Body of pancreas (tissue), 4 donors: ENCODE measurements at regions not wholly inside any gene's neighbourhood (a gene's known extent, or its start where the extent isn't known, plus 50 kb on each side); places are given as distances from the start of the nearest gene placed in this dataset.

ENCODE experiments used
- ATAC-seq: fragments of 150-250 bp; one replicate; pipeline ENCODE4 v1.9.1; 2016
- DNase-seq, 4 donors: peaks; one replicate each; pipeline ENCODE4 v3.0.0-alpha.2; 2019
- H3K27ac ChIP-seq, 4 donors: fragments of 200-600 bp; sonication (generic); 1 replicate in 3 of 4; 2 replicates in 1 of 4; pipeline versions ENCODE4 v1.5.1 to v1.6.1; 2016 to 2019; ENCODE audit warnings: mild to moderate bottlenecking in 1 of 4, mixed read lengths in 1 of 4, moderate library complexity in 1 of 4
- H3K27me3 ChIP-seq, 2 donors: fragments of 200-600 bp; sonication (generic); one replicate each; pipeline ENCODE4 v1.6.0; 2016; ENCODE audit warnings: mild to moderate bottlenecking in 1 of 2
- H3K36me3 ChIP-seq, 2 donors: fragments of 200-600 bp; sonication (generic); replicated peaks in 1 of 2; 2 replicates each; pipeline ENCODE4 v1.5.1; 2016; ENCODE audit warnings: low read depth in 2 of 2; ENCODE audit not compliant: insufficient read depth in 1 of 2
- H3K4me1 ChIP-seq: fragments of 200-600 bp; sonication (generic); one replicate; pipeline ENCODE4 v1.6.0; 2016
- H3K4me3 ChIP-seq, 2 donors: fragments of 200-600 bp; sonication (generic); 1 replicate in 1 of 2; 2 replicates in 1 of 2; pipeline ENCODE4 v1.5.1; 2016 to 2019
- H3K9me3 ChIP-seq, 3 donors: fragments of 200-600 bp; sonication (generic); 1 replicate in 2 of 3; 2 replicates in 1 of 3; pipeline ENCODE4 v1.5.1; 2016
- POLR2A ChIP-seq, 3 donors: fragments of 450-650 bp; IDR thresholded peaks; one replicate each; pipeline ENCODE4 v1.6.1; 2016; ENCODE audit warnings: antibody characterized with exemption in 3 of 3, mild to moderate bottlenecking in 2 of 3
- WGBS, 2 donors: methylation state at CpG; one replicate each; pipeline ENCODE4 v1.1.5; 2017; 5-methylcytosine and 5-hydroxymethylcytosine counted together
- intact Hi-C: fragments of 100-400 bp; cut with DNase I; formaldehyde crosslinking; loops from one replicate; pipeline ENCODE4 v1.15.1; 2023
- TF ChIP-seq, protein P1 (sequence below), 7 experiments: fragments of 450-650 bp in 4 of 7; fragments of 200-600 bp in 3 of 7; sonication (generic) in 3 of 7; IDR thresholded peaks; one replicate each; pipeline ENCODE4 v1.5.1; 2016 to 2019; ENCODE audit warnings: antibody characterized with exemption in 7 of 7

DNA sequence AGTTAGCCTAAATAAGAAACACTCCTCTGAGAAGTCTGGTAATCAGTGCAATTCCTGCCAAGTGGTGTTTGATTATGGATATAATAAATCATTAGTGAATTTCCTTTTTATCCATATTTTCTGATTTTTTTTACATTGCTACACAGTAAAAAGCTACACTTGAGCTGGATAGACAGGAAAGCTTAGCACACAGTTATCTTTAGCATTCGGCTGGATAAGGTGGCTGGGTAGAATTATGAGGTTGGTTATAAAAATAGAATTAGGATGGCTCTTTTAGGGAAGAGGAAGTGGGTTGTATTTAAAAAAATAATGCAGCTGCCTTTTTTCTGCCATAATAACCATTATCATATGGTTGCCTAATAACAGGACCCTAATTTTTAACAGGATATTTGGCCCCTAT, 460.6 kb downstream of the NAF1 start:
- H3K9me3 ChIP-seq = no peaks in the 10 kb centered on the region
- no peaks in the 10 kb centered on the region for H3K27me3 ChIP-seq
- DNase-seq (no peak), ATAC-seq (no peak)
- no peaks in the 10 kb centered on the region for H3K36me3 ChIP-seq
- no peaks in the 10 kb centered on the region for H3K4me1 ChIP-seq
- no peak overlapping the region for H3K4me3 ChIP-seq
- intact Hi-C loops = no loop called here
- WGBS, 2 donors = 33 to 44% methylated on average over 1 of the region's 1 CpG
- no peak overlapping the region for H3K27ac ChIP-seq
- TF ChIP-seq, protein P1, sequence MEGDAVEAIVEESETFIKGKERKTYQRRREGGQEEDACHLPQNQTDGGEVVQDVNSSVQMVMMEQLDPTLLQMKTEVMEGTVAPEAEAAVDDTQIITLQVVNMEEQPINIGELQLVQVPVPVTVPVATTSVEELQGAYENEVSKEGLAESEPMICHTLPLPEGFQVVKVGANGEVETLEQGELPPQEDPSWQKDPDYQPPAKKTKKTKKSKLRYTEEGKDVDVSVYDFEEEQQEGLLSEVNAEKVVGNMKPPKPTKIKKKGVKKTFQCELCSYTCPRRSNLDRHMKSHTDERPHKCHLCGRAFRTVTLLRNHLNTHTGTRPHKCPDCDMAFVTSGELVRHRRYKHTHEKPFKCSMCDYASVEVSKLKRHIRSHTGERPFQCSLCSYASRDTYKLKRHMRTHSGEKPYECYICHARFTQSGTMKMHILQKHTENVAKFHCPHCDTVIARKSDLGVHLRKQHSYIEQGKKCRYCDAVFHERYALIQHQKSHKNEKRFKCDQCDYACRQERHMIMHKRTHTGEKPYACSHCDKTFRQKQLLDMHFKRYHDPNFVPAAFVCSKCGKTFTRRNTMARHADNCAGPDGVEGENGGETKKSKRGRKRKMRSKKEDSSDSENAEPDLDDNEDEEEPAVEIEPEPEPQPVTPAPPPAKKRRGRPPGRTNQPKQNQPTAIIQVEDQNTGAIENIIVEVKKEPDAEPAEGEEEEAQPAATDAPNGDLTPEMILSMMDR (IDR thresholded peaks at IDR 0.05) = no peak
- no peak for TF ChIP-seq POLR2A (IDR thresholded peaks at IDR 0.05)

DNA sequence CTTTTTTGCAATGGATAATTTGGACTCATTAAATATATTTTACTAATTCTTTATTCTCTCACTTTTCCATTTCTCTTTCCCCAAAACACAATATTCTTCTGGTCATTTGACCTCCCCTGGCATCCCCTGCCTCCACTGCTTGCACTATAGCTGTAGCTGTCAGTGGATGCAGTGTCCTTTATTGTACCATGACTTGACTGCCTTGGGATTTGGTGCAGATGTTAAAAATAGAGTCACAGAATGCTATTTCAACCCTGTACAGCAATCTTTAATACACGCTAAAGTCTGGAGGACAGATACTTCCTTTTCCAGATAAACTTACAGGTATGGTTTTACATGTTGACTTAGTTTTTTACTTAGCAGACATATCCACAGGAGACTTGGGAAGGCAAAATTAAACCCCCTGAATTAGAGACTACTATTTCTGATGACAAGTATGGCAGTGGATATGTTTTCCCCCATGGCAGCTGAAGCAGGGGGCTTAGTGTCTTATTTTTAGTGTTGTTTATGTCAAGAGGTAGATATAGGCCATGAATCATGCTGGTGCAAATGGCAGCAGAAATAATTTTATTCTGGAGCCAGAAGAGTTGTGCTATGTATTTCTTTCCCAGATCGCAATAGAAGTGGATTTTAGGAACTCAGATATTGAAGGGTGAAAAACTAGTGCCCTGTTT, 461.4 kb downstream of the NAF1 start:
- ATAC-seq (no peak), DNase-seq (no peak)
- TF ChIP-seq POLR2A (IDR thresholded peaks at IDR 0.05) = no peak
- TF ChIP-seq, protein P1 (IDR thresholded peaks at IDR 0.05) = no peak
- Histone ChIP-seq H3K4me3 (no peak overlapping the region), H3K27me3 (no peaks in the 10 kb centered on the region), H3K4me1 (no peaks in the 10 kb centered on the region), H3K27ac (no peak overlapping the region), H3K36me3 (no peaks in the 10 kb centered on the region), H3K9me3 (no peaks in the 10 kb centered on the region)
- 52 to 61% methylated on average over 2 of the region's 2 CpGs for WGBS, 2 donors
- intact Hi-C loops = no loop called here

DNA sequence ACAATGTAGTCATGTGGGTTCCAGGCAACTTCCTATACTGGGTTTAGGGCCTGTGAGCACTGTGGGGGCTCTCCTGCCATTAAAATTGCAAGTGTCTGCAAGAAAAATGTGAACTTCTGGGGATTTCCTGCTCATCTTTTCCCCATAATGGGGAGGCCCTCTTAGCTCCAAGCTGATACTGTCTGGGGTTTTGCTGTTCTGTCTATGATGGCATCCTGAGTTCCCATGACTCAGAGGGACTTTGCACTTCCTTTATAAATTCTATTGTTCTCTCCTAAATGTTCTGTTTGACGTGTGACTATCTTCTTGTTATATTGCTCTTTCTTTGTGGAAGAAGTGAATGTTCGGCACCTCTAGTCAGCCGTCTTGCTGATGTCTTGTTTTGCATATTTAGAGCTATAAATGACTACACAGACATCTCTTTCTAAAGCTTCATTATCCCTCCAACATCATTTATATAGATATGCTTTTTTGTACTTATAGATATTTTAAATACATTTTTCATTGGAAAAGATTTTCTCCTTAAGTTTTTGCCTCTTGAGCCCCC, 465.8 kb downstream of the NAF1 start:
- H3K9me3 ChIP-seq = no peaks in the 10 kb centered on the region
- WGBS, 2 donors = 47 to 51% methylated on average over 3 of the region's 3 CpGs
- H3K36me3 ChIP-seq = no peaks in the 10 kb centered on the region
- intact Hi-C loops = no loop called here
- H3K27ac ChIP-seq = no peak overlapping the region
- H3K4me3 ChIP-seq = no peak overlapping the region
- H3K4me1 ChIP-seq = no peaks in the 10 kb centered on the region
- ATAC-seq (no peak), DNase-seq (no peak)
- H3K27me3 ChIP-seq = no peaks in the 10 kb centered on the region
- TF ChIP-seq, protein P1 (IDR thresholded peaks at IDR 0.05) = no peak
- TF ChIP-seq POLR2A (IDR thresholded peaks at IDR 0.05) = no peak

DNA sequence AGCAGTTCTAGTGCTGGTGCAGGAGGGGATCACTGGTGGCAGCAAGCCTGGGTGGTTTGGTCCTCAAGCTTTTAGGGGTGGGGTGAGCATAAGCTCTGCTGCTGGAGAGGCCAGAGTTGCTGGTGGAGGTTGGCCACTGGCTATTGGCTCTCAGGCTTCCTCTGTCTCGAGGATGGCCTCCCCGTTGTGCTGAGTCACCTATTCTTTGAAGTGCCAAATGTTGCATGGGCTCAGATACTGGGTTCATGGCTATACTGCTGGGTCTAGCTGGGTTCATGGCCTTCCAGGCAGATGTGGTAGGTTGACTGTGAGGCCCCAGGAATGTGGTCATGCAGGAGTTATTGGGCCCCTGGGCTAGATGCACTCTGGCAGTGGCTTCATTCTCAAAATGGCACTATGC, 466.3 kb downstream of the NAF1 start:
- no peak for TF ChIP-seq POLR2A (IDR thresholded peaks at IDR 0.05)
- TF ChIP-seq, protein P1 (IDR thresholded peaks at IDR 0.05) = no peak

DNA sequence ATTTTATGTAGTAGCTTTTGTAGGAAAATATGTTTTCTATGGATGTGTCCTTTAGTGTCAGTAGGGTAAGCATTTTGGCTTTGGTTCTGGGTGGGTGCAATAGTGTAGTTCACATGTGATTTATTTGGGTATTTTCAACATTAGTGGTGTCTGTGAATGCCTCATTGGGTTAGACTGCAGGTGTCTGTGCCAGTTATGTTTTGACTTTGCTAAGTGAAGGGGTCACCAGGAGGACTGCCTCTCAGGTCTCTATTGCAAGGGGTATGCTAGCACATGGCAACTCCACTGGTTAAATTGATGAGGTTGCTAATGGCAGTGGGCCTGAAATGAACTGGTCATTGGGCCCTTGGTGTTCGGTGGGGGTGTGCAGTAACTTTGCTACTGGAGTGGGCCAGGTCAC, 467.1 kb downstream of the NAF1 start:
- intact Hi-C loops = no loop called here
- Histone ChIP-seq H3K4me3 (no peak overlapping the region), H3K36me3 (no peaks in the 10 kb centered on the region), H3K27ac (no peak overlapping the region), H3K4me1 (no peaks in the 10 kb centered on the region), H3K9me3 (no peaks in the 10 kb centered on the region), H3K27me3 (no peaks in the 10 kb centered on the region)
- DNase-seq (no peak), ATAC-seq (no peak)
- TF ChIP-seq POLR2A (IDR thresholded peaks at IDR 0.05) = no peak
- TF ChIP-seq, protein P1 (IDR thresholded peaks at IDR 0.05) = no peak
- WGBS, 2 donors = 63% methylated on average over 1 of the region's 1 CpG; no CpG with 5 or more reads in 1 of the 2 donors

More for the DNA sequence above, 466.3 kb downstream of the NAF1 start:
- DNase-seq (no peak), ATAC-seq (no peak)
- no peaks in the 10 kb centered on the region for H3K27me3 ChIP-seq
- no peaks in the 10 kb centered on the region for H3K36me3 ChIP-seq
- no peaks in the 10 kb centered on the region for H3K4me1 ChIP-seq
- H3K4me3 ChIP-seq = no peak overlapping the region
- intact Hi-C loops = no loop called here
- H3K9me3 ChIP-seq = no peaks in the 10 kb centered on the region
- H3K27ac ChIP-seq = no peak overlapping the region
- 29% methylated on average over 2 of the region's 2 CpGs; no CpG with 5 or more reads in 1 of the 2 donors for WGBS, 2 donors
